GM21447 (cell line): ENCODE measurements at regions not wholly inside any gene's neighbourhood (a gene's known extent, or its start where the extent isn't known, plus 50 kb on each side); places are given as distances from the start of the nearest gene placed in this dataset.
"Not testable (repeated sequence)": the region's sequence is repeated elsewhere in the genome, so short reads cannot be mapped to it uniquely, and the experiment has no call there.

Experiments used
- ATAC-seq: cut with Tn5 transposase; IDR thresholded peaks from one replicate; pipeline ENCODE4 v1.9.1; 2021; ENCODE audit not compliant: unreplicated experiment

- ATAC-seq, result not testable (repeated sequence)
These were observed 359.6 kb downstream of the ADAMTS20 start for GRCh38 chr12:43192442-43192841.

GRCh38 chr12:43180242-43180641, 371.8 kb downstream of the ADAMTS20 start:
- ATAC-seq, result no peak

GRCh38 chr12:43179486-43179885, 372.5 kb downstream of the ADAMTS20 start:
- no peak for ATAC-seq

- ATAC-seq, result no peak
These were observed 374.7 kb downstream of the ADAMTS20 start for GRCh38 chr12:43177276-43177675.

GRCh38 chr12:43169115-43169681, 382.8 kb downstream of the ADAMTS20 start:
- no peak for ATAC-seq

- no peak for ATAC-seq
These were observed 384.3 kb downstream of the ADAMTS20 start for GRCh38 chr12:43167691-43168090.

- no peak for ATAC-seq
These were observed 386.7 kb downstream of the ADAMTS20 start for GRCh38 chr12:43165351-43165750.

GRCh38 chr12:43162138-43162537, 389.9 kb downstream of the ADAMTS20 start:
- ATAC-seq, result no peak

GRCh38 chr12:43159506-43159905, 392.5 kb downstream of the ADAMTS20 start:
- no peak for ATAC-seq

- ATAC-seq, result no peak
These were observed 393.9 kb downstream of the ADAMTS20 start for GRCh38 chr12:43158126-43158525.

GRCh38 chr12:43155376-43155775, 396.6 kb downstream of the ADAMTS20 start:
- ATAC-seq, result no peak

- no peak for ATAC-seq
These were observed 397.4 kb downstream of the ADAMTS20 start for GRCh38 chr12:43154498-43155045.

- no peak for ATAC-seq
These were observed 400.5 kb downstream of the ADAMTS20 start for GRCh38 chr12:43151441-43151981.

- ATAC-seq, result no peak
These were observed 403.3 kb downstream of the ADAMTS20 start for GRCh38 chr12:43148691-43149090.

- no peak for ATAC-seq
These were observed 404.1 kb downstream of the ADAMTS20 start for GRCh38 chr12:43147878-43148277.

- no peak for ATAC-seq
These were observed 406.5 kb downstream of the ADAMTS20 start for GRCh38 chr12:43145481-43145880.

GRCh38 chr12:43143278-43143677, 408.7 kb downstream of the ADAMTS20 start:
- no peak for ATAC-seq

GRCh38 chr12:43132291-43132690, 419.7 kb downstream of the ADAMTS20 start:
- no peak for ATAC-seq

- no peak for ATAC-seq
These were observed 420.7 kb downstream of the ADAMTS20 start for GRCh38 chr12:43131301-43131700.

- ATAC-seq, result no peak
These were observed 424.0 kb downstream of the ADAMTS20 start for GRCh38 chr12:43127886-43128549.

- no peak for ATAC-seq
These were observed 425.2 kb downstream of the ADAMTS20 start for GRCh38 chr12:43126652-43127375.

- ATAC-seq, result no peak
These were observed 428.5 kb downstream of the ADAMTS20 start for GRCh38 chr12:43123461-43123860.
